Stomach (tissue), 8 donors: ENCODE measurements at regions not wholly inside any gene's neighbourhood (a gene's known extent, or its start where the extent isn't known, plus 50 kb on each side); places are given as distances from the start of the nearest gene placed in this dataset.
"Not testable (repeated sequence)": the region's sequence is repeated elsewhere in the genome, so short reads cannot be mapped to it uniquely, and the experiment has no call there.

Experiments used
- DNase-seq, 2 donors: peaks; one replicate each; pipeline versions ENCODE4 v3.0.0 to v3.0.0-alpha.2; 2013 to 2019
- H3K27ac ChIP-seq, 5 donors: fragments of 200-600 bp in 4 of 5; sonication (generic) in 4 of 5; one replicate each; pipeline ENCODE4 v1.5.1; 2013 to 2019; ENCODE audit warnings: mild to moderate bottlenecking in 1 of 5, moderate library complexity in 1 of 5
- H3K27me3 ChIP-seq, 3 donors: fragments of 200-600 bp; sonication (generic); one replicate each; pipeline ENCODE4 v1.5.1; 2017 to 2019; ENCODE audit warnings: mixed run types in 1 of 3
- H3K36me3 ChIP-seq, 4 donors: fragments of 200-600 bp; sonication (generic); 1 replicate in 3 of 4; 2 replicates in 1 of 4; pipeline ENCODE4 v1.5.1; 2016 to 2019
- H3K4me1 ChIP-seq, 4 donors: fragments of 200-600 bp; sonication (generic); one replicate each; pipeline ENCODE4 v1.5.1; 2016 to 2019
- H3K4me3 ChIP-seq, 4 donors: fragments of 200-600 bp; sonication (generic) in 3 of 4; one replicate each; pipeline ENCODE4 v1.5.1; 2016 to 2019; ENCODE audit warnings: mild to moderate bottlenecking in 1 of 4
- H3K9me3 ChIP-seq, 4 donors: fragments of 200-600 bp; sonication (generic); one replicate each; pipeline ENCODE4 v1.5.1; 2016 to 2019
- EP300 ChIP-seq: sonication (generic); formaldehyde crosslinking; IDR thresholded peaks from one replicate; pipeline ENCODE4 v1.6.1; 2017; ENCODE audit warnings: antibody characterized with exemption
- POLR2A ChIP-seq, 4 donors: fragments of 450-650 bp; IDR thresholded peaks; one replicate each; pipeline ENCODE4 v1.6.1; 2016; ENCODE audit warnings: antibody characterized with exemption in 4 of 4, control low read depth in 2 of 4, mild to moderate bottlenecking in 1 of 4, moderate library complexity in 1 of 4
- POLR2AphosphoS5 ChIP-seq, 3 donors: sonication (generic); formaldehyde crosslinking; IDR thresholded peaks; one replicate each; pipeline ENCODE4 v1.6.1; 2016; ENCODE audit warnings: antibody characterized with exemption in 3 of 3
- WGBS, 5 donors: extraction: QIAGEN DNeasy Blood & Tissue Kit in 3 of 5; methylation state at CpG; one replicate each; pipeline versions ENCODE4 v1.1.5 to v1.1.7; 2013 to 2018; 5-methylcytosine and 5-hydroxymethylcytosine counted together
- intact Hi-C: fragments of 100-400 bp; cut with DNase I; formaldehyde crosslinking; loops from one replicate; pipeline ENCODE4 v1.15.1; 2023; ENCODE audit warnings: low total_unique reads
- TF ChIP-seq, protein P1 (sequence below), 7 experiments: fragments of 450-650 bp in 4 of 7; fragments of 200-600 bp in 3 of 7; sonication (generic) in 3 of 7; IDR thresholded peaks; one replicate each; pipeline ENCODE4 v1.5.1; 2016 to 2019; ENCODE audit warnings: antibody characterized with exemption in 7 of 7, control low read depth in 2 of 7, mild to moderate bottlenecking in 1 of 7
- donor health status: healthy with polysubstance abuse.
- donor health status: Bipolar disorder and iron deficiency.
- donor health status: healthy.

DNA sequence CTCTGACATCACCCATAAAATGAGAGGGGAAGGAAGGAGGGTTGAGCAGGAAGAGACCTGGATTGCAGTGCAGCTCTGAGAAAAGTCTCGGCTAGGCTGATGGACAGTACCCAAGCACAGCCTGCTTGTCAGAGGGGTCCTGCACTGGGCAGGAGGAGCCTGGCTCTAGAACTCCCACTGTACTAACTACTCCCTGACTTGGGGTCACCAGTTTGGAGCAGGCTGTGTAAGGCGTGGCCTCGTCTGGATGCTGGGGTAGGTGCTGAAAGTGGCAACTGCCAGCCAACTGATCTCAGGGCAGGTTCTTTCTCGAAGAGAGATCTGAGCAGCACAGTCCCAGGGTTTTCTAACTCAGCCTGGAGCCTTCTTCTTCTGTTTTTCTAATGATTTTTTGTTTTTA lies 176.3 kb downstream of the ATP23 start:
- H3K27me3 ChIP-seq, result no peaks in the 10 kb centered on the region
- DNase-seq, result no peak
- peaks cover 0 to 8% (median 3%) of the 10 kb centered on the region in 4 donors for H3K9me3 ChIP-seq
- no peak overlapping the region for H3K4me3 ChIP-seq
- TF ChIP-seq POLR2AphosphoS5 (IDR thresholded peaks at IDR 0.05) (no peak), EP300 (no peak), POLR2A (IDR thresholded peaks at IDR 0.05) (no peak)
- TF ChIP-seq, protein P1, sequence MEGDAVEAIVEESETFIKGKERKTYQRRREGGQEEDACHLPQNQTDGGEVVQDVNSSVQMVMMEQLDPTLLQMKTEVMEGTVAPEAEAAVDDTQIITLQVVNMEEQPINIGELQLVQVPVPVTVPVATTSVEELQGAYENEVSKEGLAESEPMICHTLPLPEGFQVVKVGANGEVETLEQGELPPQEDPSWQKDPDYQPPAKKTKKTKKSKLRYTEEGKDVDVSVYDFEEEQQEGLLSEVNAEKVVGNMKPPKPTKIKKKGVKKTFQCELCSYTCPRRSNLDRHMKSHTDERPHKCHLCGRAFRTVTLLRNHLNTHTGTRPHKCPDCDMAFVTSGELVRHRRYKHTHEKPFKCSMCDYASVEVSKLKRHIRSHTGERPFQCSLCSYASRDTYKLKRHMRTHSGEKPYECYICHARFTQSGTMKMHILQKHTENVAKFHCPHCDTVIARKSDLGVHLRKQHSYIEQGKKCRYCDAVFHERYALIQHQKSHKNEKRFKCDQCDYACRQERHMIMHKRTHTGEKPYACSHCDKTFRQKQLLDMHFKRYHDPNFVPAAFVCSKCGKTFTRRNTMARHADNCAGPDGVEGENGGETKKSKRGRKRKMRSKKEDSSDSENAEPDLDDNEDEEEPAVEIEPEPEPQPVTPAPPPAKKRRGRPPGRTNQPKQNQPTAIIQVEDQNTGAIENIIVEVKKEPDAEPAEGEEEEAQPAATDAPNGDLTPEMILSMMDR (IDR thresholded peaks at IDR 0.05), result no peak
- no peak overlapping the region for H3K27ac ChIP-seq
- intact Hi-C loops, result no loop called here
- no peaks in the 10 kb centered on the region for H3K36me3 ChIP-seq
- WGBS, 5 donors, result 72 to 86% (median 80%) methylated on average over 4 of the region's 4 CpGs
- no peaks in the 10 kb centered on the region for H3K4me1 ChIP-seq

DNA sequence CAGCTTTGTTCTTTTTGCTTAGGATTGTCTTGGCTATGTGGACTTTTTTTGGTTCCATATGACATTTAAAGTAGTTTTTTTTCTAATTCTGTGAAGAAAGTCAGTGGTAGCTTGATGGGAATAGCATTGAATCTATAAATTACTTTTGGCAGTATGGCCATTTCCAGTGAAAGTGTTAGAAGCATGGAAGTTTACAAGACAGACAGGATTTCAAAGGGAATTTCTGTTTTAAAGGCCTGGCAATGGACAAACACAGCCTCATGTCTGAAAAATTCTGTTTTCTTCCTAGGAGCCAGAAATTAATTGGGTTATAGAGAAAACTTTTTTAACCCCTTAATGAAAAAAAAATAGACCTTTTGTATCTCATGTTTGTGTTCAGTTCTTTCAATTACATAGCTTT lies 184.4 kb downstream of the ATP23 start:
- H3K4me3 ChIP-seq, intact Hi-C loops, H3K9me3 ChIP-seq, H3K4me1 ChIP-seq, H3K27ac ChIP-seq, DNase-seq, H3K27me3 ChIP-seq, H3K36me3 ChIP-seq: not testable (repeated sequence)

DNA sequence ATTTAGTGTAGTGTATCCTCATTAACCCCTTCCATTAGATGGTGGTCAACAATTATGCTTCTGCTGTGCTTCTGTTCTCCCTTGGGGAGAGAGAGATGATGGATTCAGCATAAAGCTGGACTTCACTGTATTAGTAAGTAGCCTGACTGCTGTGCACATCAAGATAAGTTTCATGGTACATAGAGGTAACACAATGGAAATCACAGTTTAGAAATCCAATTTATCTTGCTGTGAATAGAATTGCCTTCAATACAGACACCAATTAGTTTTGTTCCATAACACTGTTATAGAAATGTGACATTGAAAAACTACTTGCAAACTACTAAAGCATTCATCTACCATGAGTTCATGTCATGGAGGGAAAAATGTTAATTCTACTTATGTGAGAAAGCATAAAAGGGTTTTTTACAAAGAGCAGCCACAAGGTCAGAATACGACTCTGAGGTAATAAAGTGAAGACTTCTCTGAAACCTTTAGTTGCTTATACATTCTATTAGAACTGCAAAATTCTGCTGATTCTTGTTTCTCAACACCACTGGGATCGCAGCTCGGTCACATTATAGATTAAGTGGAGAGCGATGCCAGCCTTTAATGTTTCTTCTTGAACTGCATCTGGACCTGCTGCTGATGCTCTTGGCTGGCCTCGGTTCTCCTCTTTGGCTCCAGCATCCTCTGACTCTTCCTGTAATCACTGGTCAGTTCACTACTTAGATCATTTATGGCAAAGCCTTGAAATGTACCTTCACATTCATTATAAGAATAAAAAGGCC lies 190.8 kb downstream of the ATP23 start:
- no peak for DNase-seq
- intact Hi-C loops, result no loop called here
- Histone ChIP-seq H3K4me3 (no peak overlapping the region), H3K4me1 (no peaks in the 10 kb centered on the region), H3K27me3 (no peaks in the 10 kb centered on the region), H3K27ac (no peak overlapping the region), H3K9me3 (no peaks in the 10 kb centered on the region), H3K36me3 (no peaks in the 10 kb centered on the region)
- TF ChIP-seq POLR2AphosphoS5 (IDR thresholded peaks at IDR 0.05), result no peak
- no peak for TF ChIP-seq POLR2A (IDR thresholded peaks at IDR 0.05)
- TF ChIP-seq, protein P1 (IDR thresholded peaks at IDR 0.05), result no peak
- no peak for TF ChIP-seq EP300
- WGBS, 5 donors, result 83 to 92% (median 88%) methylated on average over 5 of the region's 5 CpGs

DNA sequence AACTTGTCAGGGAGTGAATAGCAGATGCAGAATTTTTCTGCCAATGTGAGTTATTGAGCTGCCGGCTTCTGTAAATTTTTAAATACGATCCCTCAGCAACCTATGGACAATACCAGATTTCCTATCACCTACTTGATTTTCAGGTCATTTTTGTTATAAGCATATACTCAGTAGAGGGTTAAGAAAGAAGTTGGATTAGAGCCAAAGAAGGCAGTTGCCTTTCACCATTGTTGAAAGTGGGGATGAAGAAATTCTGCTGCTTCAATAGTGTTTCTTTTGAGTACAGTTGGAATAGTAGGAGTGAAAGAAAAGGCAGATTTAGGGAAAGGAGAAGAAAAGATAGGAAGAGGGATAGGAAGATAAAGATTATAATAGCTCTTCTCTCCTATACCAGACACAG lies 197.1 kb downstream of the ATP23 start:
- Histone ChIP-seq H3K27me3 (no peaks in the 10 kb centered on the region), H3K9me3 (no peaks in the 10 kb centered on the region), H3K4me1 (no peaks in the 10 kb centered on the region), H3K36me3 (no peaks in the 10 kb centered on the region), H3K27ac (no peak overlapping the region), H3K4me3 (no peak overlapping the region)
- intact Hi-C loops, result no loop called here
- TF ChIP-seq POLR2A (IDR thresholded peaks at IDR 0.05) (no peak), EP300 (no peak), POLR2AphosphoS5 (IDR thresholded peaks at IDR 0.05) (no peak)
- TF ChIP-seq, protein P1 (IDR thresholded peaks at IDR 0.05), result no peak
- WGBS, 5 donors, result 27 to 51% (median 42%) methylated on average over 2 of the region's 2 CpGs
- DNase-seq, result no peak

DNA sequence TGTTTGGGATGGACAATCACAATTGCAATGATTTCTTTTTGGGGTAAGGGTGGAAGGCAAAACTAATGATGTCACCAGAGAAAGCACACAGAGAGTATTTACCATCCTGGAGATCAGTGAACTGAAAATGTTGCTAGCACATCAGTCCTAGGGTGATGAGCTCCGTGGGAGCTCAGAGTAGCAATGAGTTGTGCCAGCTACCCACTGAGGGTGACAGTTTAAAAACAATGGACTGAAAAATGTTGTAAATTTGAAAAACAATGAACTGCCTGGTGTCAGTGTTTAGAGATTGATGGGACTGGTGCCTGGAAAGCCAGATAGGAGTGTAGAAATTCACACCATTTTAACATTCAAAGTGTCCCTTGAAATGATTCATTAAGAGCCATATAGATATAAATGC lies 198.5 kb downstream of the ATP23 start:
- Histone ChIP-seq H3K9me3 (peaks cover 0 to under 1% (median 0%) of the 10 kb centered on the region in 4 donors), H3K4me3 (no peak overlapping the region), H3K4me1 (no peaks in the 10 kb centered on the region), H3K27me3 (no peaks in the 10 kb centered on the region), H3K27ac (no peak overlapping the region), H3K36me3 (no peaks in the 10 kb centered on the region)
- WGBS, 5 donors, result 18 to 50% (median 26%) methylated on average over 1 of the region's 1 CpG
- no peak for DNase-seq
- TF ChIP-seq, protein P1 (IDR thresholded peaks at IDR 0.05), result no peak
- TF ChIP-seq POLR2A (IDR thresholded peaks at IDR 0.05), result no peak
- no peak for TF ChIP-seq POLR2AphosphoS5 (IDR thresholded peaks at IDR 0.05)
- intact Hi-C loops, result no loop called here
